KMS-11 (cell line): ENCODE measurements at regions not wholly inside any gene's neighbourhood (a gene's known extent, or its start where the extent isn't known, plus 50 kb on each side); places are given as distances from the start of the nearest gene placed in this dataset.

Experiments used
- H2AFZ ChIP-seq: fragments of 200-600 bp; sonication (generic); 2 replicates; pipeline ENCODE4 v1.6.1; 2016; ENCODE audit warnings: antibody characterized with exemption, mixed run types, low read depth
- H3K27ac ChIP-seq: fragments of 200-600 bp; sonication (generic); 2 replicates; pipeline ENCODE4 v1.6.1; 2016; ENCODE audit warnings: mild to moderate bottlenecking, mixed run types
- H3K27me3 ChIP-seq: fragments of 200-600 bp; sonication (generic); 2 replicates; pipeline ENCODE4 v1.6.1; 2017; ENCODE audit warnings: mild to moderate bottlenecking, low read depth, mixed run types, moderate library complexity; ENCODE audit not compliant: insufficient read depth
- H3K36me3 ChIP-seq: fragments of 200-600 bp; sonication (generic); 2 replicates; pipeline ENCODE4 v1.6.1; 2017; ENCODE audit warnings: mild to moderate bottlenecking, mixed run types; ENCODE audit not compliant: insufficient read depth
- H3K4me1 ChIP-seq: fragments of 200-600 bp; sonication (generic); 2 replicates; pipeline ENCODE4 v1.6.1; 2016; ENCODE audit warnings: mild to moderate bottlenecking, low read depth, mixed run types; ENCODE audit not compliant: poor library complexity, severe bottlenecking
- H3K4me2 ChIP-seq: fragments of 200-600 bp; sonication (generic); 2 replicates; pipeline ENCODE4 v1.7.0; 2016; ENCODE audit warnings: mild to moderate bottlenecking, mixed run types
- H3K4me3 ChIP-seq: fragments of 200-600 bp; sonication (generic); IDR thresholded peaks from 2 replicates; pipeline ENCODE4 v1.6.1; 2017; ENCODE audit warnings: low read depth, low read length, mixed read lengths; ENCODE audit not compliant: insufficient read depth
- H3K79me2 ChIP-seq: fragments of 200-600 bp; sonication (generic); 2 replicates; pipeline ENCODE4 v1.6.1; 2016; ENCODE audit warnings: low read depth, mixed run types; ENCODE audit not compliant: insufficient read depth
- H3K9ac ChIP-seq: fragments of 200-600 bp; sonication (generic); 2 replicates; pipeline ENCODE4 v1.6.1; 2016; ENCODE audit warnings: mild to moderate bottlenecking, mixed run types
- H4K20me1 ChIP-seq: fragments of 200-600 bp; sonication (generic); 2 replicates; pipeline ENCODE4 v1.6.1; 2016; ENCODE audit warnings: mild to moderate bottlenecking, mixed run types; ENCODE audit not compliant: insufficient read depth
- CTCF ChIP-seq: fragments of 200-600 bp; sonication (generic); conservative IDR thresholded peaks from 2 replicates; pipeline ENCODE4 v1.6.1; 2017; ENCODE audit warnings: low read depth, mild to moderate bottlenecking, antibody characterized with exemption, low read length, moderate library complexity, mixed read lengths

- Histone ChIP-seq H3K4me2 (no peak overlapping the region), H3K4me3 (no peak overlapping the region), H3K27me3 (no peaks in the 10 kb centered on the region), H3K4me1 (no peaks in the 10 kb centered on the region), H3K36me3 (no peaks in the 10 kb centered on the region), H3K79me2 (no peaks in the 10 kb centered on the region), H4K20me1 (no peaks in the 10 kb centered on the region), H3K9ac (no peak overlapping the region), H3K27ac (no peak overlapping the region), H2AFZ (no peak overlapping the region)
- TF ChIP-seq CTCF: no peak
These were observed 152.3 kb downstream of the PCTP start for GRCh38 chr17:55903028-55903690.

GRCh38 chr17:55909776-55910175, 158.9 kb downstream of the PCTP start:
- Histone ChIP-seq H3K27ac (no peak overlapping the region), H3K36me3 (no peaks in the 10 kb centered on the region), H3K4me2 (no peak overlapping the region), H3K9ac (no peak overlapping the region), H2AFZ (no peak overlapping the region), H4K20me1 (no peaks in the 10 kb centered on the region), H3K4me1 (no peaks in the 10 kb centered on the region), H3K79me2 (no peaks in the 10 kb centered on the region), H3K27me3 (no peaks in the 10 kb centered on the region), H3K4me3 (no peak overlapping the region)
- no peak for TF ChIP-seq CTCF

DNA sequence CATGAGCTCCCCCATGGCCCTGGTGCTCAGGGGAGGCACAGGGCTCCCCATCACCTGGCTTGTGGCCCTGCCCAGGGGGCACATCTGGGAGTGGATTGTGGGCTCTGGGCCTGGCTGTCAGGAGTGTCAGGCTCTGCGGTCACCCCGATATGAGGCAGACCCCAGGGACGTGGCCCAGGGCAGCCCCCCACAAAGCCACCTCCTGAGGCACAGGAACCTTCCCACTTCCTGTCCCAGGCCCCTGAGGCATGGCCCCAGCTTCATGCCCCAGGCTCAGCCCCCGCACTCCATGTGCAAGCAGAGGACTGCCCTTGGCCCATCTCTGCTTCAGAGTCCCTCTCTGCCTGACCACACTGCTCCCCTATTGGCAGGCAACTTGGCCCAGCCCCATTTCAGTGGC, 160.3 kb downstream of the PCTP start:
- no peaks in the 10 kb centered on the region for H4K20me1 ChIP-seq
- no peak overlapping the region for H3K9ac ChIP-seq
- no peaks in the 10 kb centered on the region for H3K79me2 ChIP-seq
- no peak for TF ChIP-seq CTCF
- H3K36me3 ChIP-seq: no peaks in the 10 kb centered on the region
- no peaks in the 10 kb centered on the region for H3K4me1 ChIP-seq
- no peak overlapping the region for H3K4me3 ChIP-seq
- no peak overlapping the region for H2AFZ ChIP-seq
- H3K27me3 ChIP-seq: no peaks in the 10 kb centered on the region
- H3K27ac ChIP-seq: no peak overlapping the region
- no peak overlapping the region for H3K4me2 ChIP-seq

- no peak for TF ChIP-seq CTCF
- Histone ChIP-seq H3K79me2 (no peaks in the 10 kb centered on the region), H4K20me1 (no peaks in the 10 kb centered on the region), H3K36me3 (no peaks in the 10 kb centered on the region), H3K4me1 (no peaks in the 10 kb centered on the region), H3K4me2 (no peak overlapping the region), H3K27me3 (no peaks in the 10 kb centered on the region), H3K9ac (no peak overlapping the region), H2AFZ (no peak overlapping the region), H3K4me3 (no peak overlapping the region), H3K27ac (no peak overlapping the region)
These were observed 174.6 kb downstream of the PCTP start for GRCh38 chr17:55925440-55925839.
